ENCODE measurements at regions not wholly inside any gene's neighbourhood (a gene's known extent, or its start where the extent isn't known, plus 50 kb on each side); places are given as distances from the start of the nearest gene placed in this dataset.

- no peak overlapping the region for H3K18ac ChIP-seq (ENCODE audit: low read depth in 1 of 2, low read length in 2 of 2)
- H2AK5ac ChIP-seq (ENCODE audit: low read length, severe bottlenecking): no peak overlapping the region
- H3K14ac ChIP-seq (ENCODE audit: low read length in 2 of 2): no peak overlapping the region
- H2BK120ac ChIP-seq (ENCODE audit: low read depth, low read length): no peak overlapping the region
- H2BK5ac ChIP-seq (ENCODE audit: low read depth, low read length, poor library complexity, severe bottlenecking): no peak overlapping the region
- H4K91ac ChIP-seq (ENCODE audit: low read length): no peak overlapping the region
- no peak for DNase-seq
- H3K27me3 ChIP-seq (ENCODE audit: control insufficient read depth in 1 of 2, insufficient read depth in 1 of 2, low read length in 2 of 2): no peaks in the 10 kb centered on the region
- 79% methylated on average over 1 of the region's 1 CpG for WGBS
- H2BK12ac ChIP-seq (ENCODE audit: low read length in 2 of 2): no peak overlapping the region
- H3K23ac ChIP-seq (ENCODE audit: low read length in 2 of 2): no peak overlapping the region
- peaks cover 17% of the 10 kb centered on the region for H3K9me3 ChIP-seq (ENCODE audit: control insufficient read depth, low read length)
- no peak overlapping the region for H3K27ac ChIP-seq (ENCODE audit: low read length, poor library complexity, severe bottlenecking)
- H3K4ac ChIP-seq (ENCODE audit: low read depth in 1 of 2, low read length in 2 of 2): no peak overlapping the region
- no peak overlapping the region for H2AFZ ChIP-seq (ENCODE audit: low read depth, low read length)
- H4K8ac ChIP-seq (ENCODE audit: low read length): no peak overlapping the region
- no peaks in the 10 kb centered on the region for H3K79me1 ChIP-seq (replicated peaks; ENCODE audit: low read length, poor library complexity, severe bottlenecking)
- H3K9ac ChIP-seq (ENCODE audit: low read length): no peak overlapping the region
- no peaks in the 10 kb centered on the region for H3K36me3 ChIP-seq (ENCODE audit: control insufficient read depth in 1 of 2, insufficient read depth in 2 of 2, low read depth in 1 of 2, low read length in 2 of 2)
- no peaks in the 10 kb centered on the region for H3K4me1 ChIP-seq (ENCODE audit: control insufficient read depth, insufficient read depth, low read depth, low read length)
- H2BK15ac ChIP-seq (ENCODE audit: low read depth, poor library complexity, severe bottlenecking): no peak overlapping the region
- no peak overlapping the region for H3K4me3 ChIP-seq (ENCODE audit: insufficient read depth in 1 of 2, low read depth in 1 of 2, low read length in 2 of 2)
- H3K4me2 ChIP-seq (ENCODE audit: low read length, poor library complexity, severe bottlenecking): no peak overlapping the region
Observed at GRCh38 chr5:12570688-12571087, 666.4 kb upstream of the CTNND2 start.

GRCh38 chr5:12566441-12566840 lies 662.2 kb upstream of the CTNND2 start:
- Histone ChIP-seq H3K18ac (ENCODE audit: low read depth in 1 of 2, low read length in 2 of 2) (no peak overlapping the region), H3K79me1 (replicated peaks; ENCODE audit: low read length, poor library complexity, severe bottlenecking) (no peaks in the 10 kb centered on the region), H3K23ac (ENCODE audit: low read length in 2 of 2) (no peak overlapping the region), H3K4me2 (ENCODE audit: low read length, poor library complexity, severe bottlenecking) (no peak overlapping the region), H3K27ac (ENCODE audit: low read length, poor library complexity, severe bottlenecking) (no peak overlapping the region), H3K36me3 (ENCODE audit: control insufficient read depth in 1 of 2, insufficient read depth in 2 of 2, low read depth in 1 of 2, low read length in 2 of 2) (no peaks in the 10 kb centered on the region), H3K4ac (ENCODE audit: low read depth in 1 of 2, low read length in 2 of 2) (no peak overlapping the region), H3K9ac (ENCODE audit: low read length) (no peak overlapping the region), H3K4me1 (ENCODE audit: control insufficient read depth, insufficient read depth, low read depth, low read length) (no peaks in the 10 kb centered on the region), H3K14ac (ENCODE audit: low read length in 2 of 2) (no peak overlapping the region), H3K9me3 (ENCODE audit: control insufficient read depth, low read length) (peaks cover 12% of the 10 kb centered on the region), H2AK5ac (ENCODE audit: low read length, severe bottlenecking) (no peak overlapping the region), H2AFZ (ENCODE audit: low read depth, low read length) (no peak overlapping the region), H4K8ac (ENCODE audit: low read length) (no peak overlapping the region), H2BK15ac (ENCODE audit: low read depth, poor library complexity, severe bottlenecking) (no peak overlapping the region), H2BK5ac (ENCODE audit: low read depth, low read length, poor library complexity, severe bottlenecking) (no peak overlapping the region), H4K91ac (ENCODE audit: low read length) (no peak overlapping the region), H3K4me3 (ENCODE audit: insufficient read depth in 1 of 2, low read depth in 1 of 2, low read length in 2 of 2) (no peak overlapping the region), H2BK12ac (ENCODE audit: low read length in 2 of 2) (no peak overlapping the region), H2BK120ac (ENCODE audit: low read depth, low read length) (no peak overlapping the region), H3K27me3 (ENCODE audit: control insufficient read depth in 1 of 2, insufficient read depth in 1 of 2, low read length in 2 of 2) (no peaks in the 10 kb centered on the region)
- WGBS: 67% methylated on average over 1 of the region's 1 CpG
- DNase-seq: no peak

GRCh38 chr5:12557012-12557411 lies 652.8 kb upstream of the CTNND2 start:
- Histone ChIP-seq H3K4me2 (ENCODE audit: low read length, poor library complexity, severe bottlenecking) (no peak overlapping the region), H2BK120ac (ENCODE audit: low read depth, low read length) (no peak overlapping the region), H3K18ac (ENCODE audit: low read depth in 1 of 2, low read length in 2 of 2) (no peak overlapping the region), H3K36me3 (ENCODE audit: control insufficient read depth in 1 of 2, insufficient read depth in 2 of 2, low read depth in 1 of 2, low read length in 2 of 2) (no peaks in the 10 kb centered on the region), H2AK5ac (ENCODE audit: low read length, severe bottlenecking) (no peak overlapping the region), H4K8ac (ENCODE audit: low read length) (no peak overlapping the region), H3K27me3 (ENCODE audit: control insufficient read depth in 1 of 2, insufficient read depth in 1 of 2, low read length in 2 of 2) (no peaks in the 10 kb centered on the region), H3K14ac (ENCODE audit: low read length in 2 of 2) (no peak overlapping the region), H3K4me3 (ENCODE audit: insufficient read depth in 1 of 2, low read depth in 1 of 2, low read length in 2 of 2) (no peak overlapping the region), H2BK15ac (ENCODE audit: low read depth, poor library complexity, severe bottlenecking) (no peak overlapping the region), H4K91ac (ENCODE audit: low read length) (no peak overlapping the region), H2BK5ac (ENCODE audit: low read depth, low read length, poor library complexity, severe bottlenecking) (no peak overlapping the region), H3K9ac (ENCODE audit: low read length) (no peak overlapping the region), H3K27ac (ENCODE audit: low read length, poor library complexity, severe bottlenecking) (no peak overlapping the region), H3K9me3 (ENCODE audit: control insufficient read depth, low read length) (peaks cover 10% of the 10 kb centered on the region), H3K4ac (ENCODE audit: low read depth in 1 of 2, low read length in 2 of 2) (no peak overlapping the region), H2AFZ (ENCODE audit: low read depth, low read length) (no peak overlapping the region), H3K79me1 (replicated peaks; ENCODE audit: low read length, poor library complexity, severe bottlenecking) (no peaks in the 10 kb centered on the region), H2BK12ac (ENCODE audit: low read length in 2 of 2) (no peak overlapping the region), H3K4me1 (ENCODE audit: control insufficient read depth, insufficient read depth, low read depth, low read length) (no peaks in the 10 kb centered on the region), H3K23ac (ENCODE audit: low read length in 2 of 2) (no peak overlapping the region)
- DNase-seq: no peak
- WGBS: 72% methylated on average over 1 of the region's 2 CpGs

- H3K23ac ChIP-seq (ENCODE audit: low read length in 2 of 2): no peak overlapping the region
- H3K36me3 ChIP-seq (ENCODE audit: control insufficient read depth in 1 of 2, insufficient read depth in 2 of 2, low read depth in 1 of 2, low read length in 2 of 2): no peaks in the 10 kb centered on the region
- H4K91ac ChIP-seq (ENCODE audit: low read length): no peak overlapping the region
- H3K4me2 ChIP-seq (ENCODE audit: low read length, poor library complexity, severe bottlenecking): no peak overlapping the region
- H2BK120ac ChIP-seq (ENCODE audit: low read depth, low read length): no peak overlapping the region
- peaks cover 12% of the 10 kb centered on the region for H3K9me3 ChIP-seq (ENCODE audit: control insufficient read depth, low read length)
- no peak overlapping the region for H2AK5ac ChIP-seq (ENCODE audit: low read length, severe bottlenecking)
- H3K4me1 ChIP-seq (ENCODE audit: control insufficient read depth, insufficient read depth, low read depth, low read length): no peaks in the 10 kb centered on the region
- no peak overlapping the region for H2BK5ac ChIP-seq (ENCODE audit: low read depth, low read length, poor library complexity, severe bottlenecking)
- no peak overlapping the region for H3K9ac ChIP-seq (ENCODE audit: low read length)
- H3K27ac ChIP-seq (ENCODE audit: low read length, poor library complexity, severe bottlenecking): no peak overlapping the region
- no peak overlapping the region for H3K18ac ChIP-seq (ENCODE audit: low read depth in 1 of 2, low read length in 2 of 2)
- no peak overlapping the region for H4K8ac ChIP-seq (ENCODE audit: low read length)
- H3K4me3 ChIP-seq (ENCODE audit: insufficient read depth in 1 of 2, low read depth in 1 of 2, low read length in 2 of 2): no peak overlapping the region
- H3K27me3 ChIP-seq (ENCODE audit: control insufficient read depth in 1 of 2, insufficient read depth in 1 of 2, low read length in 2 of 2): no peaks in the 10 kb centered on the region
- no peak overlapping the region for H3K4ac ChIP-seq (ENCODE audit: low read depth in 1 of 2, low read length in 2 of 2)
- H2BK15ac ChIP-seq (ENCODE audit: low read depth, poor library complexity, severe bottlenecking): no peak overlapping the region
- no peak overlapping the region for H3K14ac ChIP-seq (ENCODE audit: low read length in 2 of 2)
- H2BK12ac ChIP-seq (ENCODE audit: low read length in 2 of 2): no peak overlapping the region
- no peak overlapping the region for H2AFZ ChIP-seq (ENCODE audit: low read depth, low read length)
- H3K79me1 ChIP-seq (replicated peaks; ENCODE audit: low read length, poor library complexity, severe bottlenecking): no peaks in the 10 kb centered on the region
- no peak for DNase-seq
- no CpG with 5 or more reads among the region's 1 CpG for WGBS
Observed at GRCh38 chr5:12526113-12526512, 621.9 kb upstream of the CTNND2 start.

All from mesenchymal stem cell (in vitro differentiated cells and primary cell).